ENCODE measurements at regions not wholly inside any gene's neighbourhood (a gene's known extent, or its start where the extent isn't known, plus 50 kb on each side); places are given as distances from the start of the nearest gene placed in this dataset.

- TF ChIP-seq CTCF (IDR thresholded peaks at IDR 0.05; ENCODE audit: extremely low read depth in 1 of 2, insufficient read depth in 1 of 2, low read depth in 1 of 2, low read length in 2 of 2) (no peak), POLR2AphosphoS5 (IDR thresholded peaks at IDR 0.05; ENCODE audit: insufficient read depth, low read depth, low read length) (no peak), POLR2A (IDR thresholded peaks at IDR 0.05; ENCODE audit: low read depth, low read length) (no peak), EZH2 (IDR thresholded peaks at IDR 0.05; ENCODE audit: borderline replicate concordance, low read depth, low read length, severe bottlenecking) (no peak), MYC (IDR thresholded peaks at IDR 0.05; ENCODE audit: low read depth, low read length) (no peak), MAX (IDR thresholded peaks at IDR 0.05; ENCODE audit: insufficient read depth, insufficient read length) (no peak), FOS (IDR thresholded peaks at IDR 0.05; ENCODE audit: borderline replicate concordance, insufficient read depth, low read length) (no peak), GATA2 (IDR thresholded peaks at IDR 0.05; ENCODE audit: insufficient read depth, insufficient read length, low read depth, low read length) (no peak), JUN (IDR thresholded peaks at IDR 0.05; ENCODE audit: borderline replicate concordance, insufficient read depth, insufficient read length, low read depth) (no peak)
Observed at GRCh38 chr4:24405341-24405740, 179.0 kb downstream of the DHX15 start.

Measured in endothelial cell of umbilical vein (primary cell).